Stomach (tissue), 4 donors: ENCODE measurements at regions not wholly inside any gene's neighbourhood (a gene's known extent, or its start where the extent isn't known, plus 50 kb on each side); places are given as distances from the start of the nearest gene placed in this dataset.

Experiments used
- EP300 ChIP-seq: sonication (generic); formaldehyde crosslinking; IDR thresholded peaks from one replicate; pipeline ENCODE4 v1.6.1; 2017; ENCODE audit warnings: antibody characterized with exemption
- POLR2AphosphoS5 ChIP-seq, 3 donors: sonication (generic); formaldehyde crosslinking; IDR thresholded peaks; one replicate each; pipeline ENCODE4 v1.6.1; 2016; ENCODE audit warnings: antibody characterized with exemption in 3 of 3

DNA sequence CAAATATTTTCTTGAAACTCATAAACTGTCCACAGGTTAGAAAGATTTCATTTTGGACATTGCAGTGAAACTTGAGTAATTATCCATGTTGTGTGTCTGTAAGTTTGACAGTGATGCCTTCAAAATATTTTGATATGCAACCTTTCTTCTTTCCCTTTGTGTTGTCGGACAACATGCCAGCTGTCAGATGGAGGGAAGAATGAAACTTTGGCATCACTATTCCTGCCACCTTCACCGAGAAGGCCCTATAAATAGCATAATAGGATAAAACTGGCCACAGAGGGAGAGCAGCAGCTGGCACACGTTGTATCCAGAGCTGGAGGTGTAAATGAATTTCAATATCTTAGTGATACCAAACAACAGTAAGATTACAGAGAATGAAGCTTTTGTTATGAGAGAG, 436.7 kb upstream of the CFAP20DC start:
- TF ChIP-seq EP300 (no peak), POLR2AphosphoS5 (IDR thresholded peaks at IDR 0.05) (no peak)
